GM18867 (cell line): ENCODE measurements at regions not wholly inside any gene's neighbourhood (a gene's known extent, or its start where the extent isn't known, plus 50 kb on each side); places are given as distances from the start of the nearest gene placed in this dataset.

Experiments used
- ATAC-seq: cut with Tn5 transposase; IDR thresholded peaks from one replicate; pipeline ENCODE4 v1.9.1; 2021; ENCODE audit warnings: mild to moderate bottlenecking, moderate library complexity; ENCODE audit not compliant: unreplicated experiment

- no peak for ATAC-seq
Measured at GRCh38 chr3:145820170-145820569, 340.8 kb downstream of the PLOD2 start.

DNA sequence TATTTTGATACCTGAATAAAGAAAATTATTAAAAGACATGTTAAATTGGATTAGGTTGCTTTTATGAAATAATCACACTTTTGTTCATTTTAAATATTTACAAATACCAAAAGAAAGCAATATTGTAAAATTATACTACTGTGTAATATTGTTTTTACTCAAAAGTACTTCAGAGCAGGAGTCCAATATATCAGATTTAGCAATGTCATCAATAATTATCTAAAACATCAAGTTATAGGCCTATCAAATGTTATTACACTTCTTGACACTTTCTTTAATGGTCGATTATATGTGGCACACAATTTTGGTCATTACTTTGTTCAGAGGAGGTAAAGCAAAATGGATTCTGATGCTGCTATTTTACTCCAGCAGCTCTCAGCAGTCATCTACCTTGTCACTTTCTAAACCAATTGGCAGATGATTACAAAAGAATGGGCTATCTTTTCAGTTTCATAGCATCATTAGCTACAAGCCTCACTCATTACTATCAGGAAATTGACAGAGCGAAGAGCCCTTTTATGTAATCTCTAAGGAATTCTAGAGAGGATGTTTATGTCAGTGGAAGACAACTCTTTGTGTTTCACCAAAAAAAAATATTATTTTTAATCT lies 318.6 kb downstream of the PLOD2 start:
- ATAC-seq = no peak

DNA sequence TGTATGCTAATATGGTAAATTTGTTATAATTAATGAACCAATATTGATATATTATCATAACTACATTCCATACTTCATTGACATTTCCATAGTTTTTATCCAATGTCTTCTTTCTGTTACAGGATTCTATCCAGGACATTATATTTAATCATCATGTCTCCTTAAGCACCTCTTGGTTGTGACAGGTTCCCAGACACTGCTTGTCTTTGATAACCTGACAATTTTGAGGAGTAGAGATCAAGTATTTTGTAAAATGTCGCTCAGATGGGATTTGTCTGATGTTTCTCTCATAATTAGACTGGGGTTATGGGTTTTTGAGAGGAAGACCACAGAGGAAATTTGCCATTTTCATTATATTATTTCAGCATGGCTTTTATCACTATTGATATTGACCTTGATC lies 317.4 kb downstream of the PLOD2 start:
- no peak for ATAC-seq

DNA sequence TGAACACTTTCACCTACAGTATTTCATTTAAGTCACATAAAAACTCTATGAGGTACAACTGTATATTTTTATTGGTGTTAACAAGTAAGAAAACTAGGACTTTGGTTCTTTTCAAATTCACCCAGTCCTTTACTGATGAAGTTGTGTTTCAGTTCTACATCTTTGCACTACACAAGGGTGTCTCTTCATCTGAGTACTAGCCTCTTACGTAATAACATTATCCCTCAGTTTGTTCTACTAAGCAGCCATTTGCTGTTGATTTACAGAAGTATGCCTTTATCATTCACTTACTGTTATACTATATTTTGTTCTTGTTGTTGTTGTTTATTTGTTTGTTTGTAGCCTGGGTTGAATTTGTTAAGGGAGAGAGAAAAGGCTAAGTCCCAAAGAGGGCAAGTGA lies 311.9 kb downstream of the PLOD2 start:
- ATAC-seq = no peak

DNA sequence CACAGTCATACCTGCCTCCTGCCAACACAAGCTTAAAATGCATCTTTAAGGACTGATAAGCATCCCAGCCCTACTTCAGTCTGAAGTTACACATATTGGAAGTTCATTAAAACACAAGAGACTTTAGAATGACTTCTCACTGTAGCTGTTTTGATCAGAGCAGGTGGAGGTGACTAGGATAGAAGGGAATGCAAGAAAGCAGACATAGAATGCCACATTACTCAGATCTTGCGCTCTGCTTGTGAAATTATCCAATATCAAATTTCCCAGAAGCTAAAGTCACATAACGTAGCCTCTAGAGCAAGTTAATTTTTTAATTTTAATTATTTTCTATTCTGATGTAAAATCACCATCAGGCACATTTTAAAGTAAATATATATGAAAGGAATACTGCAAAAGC lies 306.5 kb downstream of the PLOD2 start:
- ATAC-seq = no peak

DNA sequence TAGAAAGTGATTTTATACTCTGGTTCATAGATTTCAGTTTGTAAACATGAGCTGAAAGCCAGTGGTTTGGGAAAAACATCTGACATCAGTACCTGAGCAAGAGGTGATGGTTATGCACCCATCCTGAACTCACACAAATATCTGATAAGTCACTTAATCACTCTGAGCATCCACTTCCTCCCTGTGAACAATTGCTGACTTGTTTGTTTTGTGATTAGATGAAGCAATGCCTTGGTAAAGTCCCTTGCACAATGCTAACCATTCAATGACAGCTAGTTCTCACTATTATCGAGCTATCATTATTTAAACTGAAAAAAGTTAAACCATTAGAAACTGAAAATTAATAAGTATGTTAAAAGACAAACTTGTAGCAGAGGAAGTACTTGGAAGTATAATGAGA lies 303.0 kb downstream of the PLOD2 start:
- no peak for ATAC-seq

GRCh38 chr3:145864336-145864735 lies 296.6 kb downstream of the PLOD2 start:
- ATAC-seq = no peak

GRCh38 chr3:145865399-145866018 lies 295.5 kb downstream of the PLOD2 start:
- no peak for ATAC-seq

GRCh38 chr3:145869958-145870357 lies 291.0 kb downstream of the PLOD2 start:
- peak; percentile 68 for ATAC-seq

GRCh38 chr3:145882436-145882835 lies 278.5 kb downstream of the PLOD2 start:
- no peak for ATAC-seq

DNA sequence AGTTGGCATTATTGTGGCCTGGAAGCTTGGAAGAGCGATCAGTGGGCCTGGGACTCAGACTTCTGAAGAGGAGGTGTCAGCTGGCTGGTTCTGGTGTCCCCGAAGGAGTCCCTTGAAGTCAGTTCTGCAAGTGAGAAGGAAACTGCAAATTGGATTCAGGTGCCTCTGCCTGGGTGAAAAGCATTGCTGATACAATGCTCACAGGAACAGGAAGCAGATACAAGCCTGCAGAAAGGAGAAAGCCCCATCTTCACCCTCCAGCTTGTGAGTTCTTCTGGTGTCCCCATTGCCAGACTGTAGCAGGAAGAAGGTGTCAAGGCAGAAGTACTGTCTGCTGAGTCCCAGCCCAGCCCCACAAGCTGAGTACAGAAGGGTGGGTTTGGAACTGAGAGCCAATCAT lies 271.3 kb downstream of the PLOD2 start:
- no peak for ATAC-seq

GRCh38 chr3:145892869-145893268 lies 268.1 kb downstream of the PLOD2 start:
- ATAC-seq = no peak

DNA sequence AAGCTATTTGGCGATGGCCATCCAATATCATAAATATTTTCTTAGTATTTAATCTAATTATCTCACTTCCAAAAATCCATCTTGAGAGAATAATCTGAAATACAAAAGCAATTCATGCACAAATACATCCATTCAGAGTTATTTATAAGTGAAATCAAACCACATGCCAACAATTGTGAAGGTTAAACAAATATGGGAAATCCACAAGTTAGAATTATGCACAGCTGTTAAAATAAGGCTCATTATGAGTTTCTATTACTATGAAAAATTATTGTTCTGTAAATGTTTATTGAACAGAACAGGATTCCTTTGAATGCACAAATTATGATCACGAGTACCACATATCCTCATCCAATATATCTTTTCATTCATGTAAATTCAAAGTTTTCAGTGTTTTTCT lies 267.7 kb downstream of the PLOD2 start:
- no peak for ATAC-seq

DNA sequence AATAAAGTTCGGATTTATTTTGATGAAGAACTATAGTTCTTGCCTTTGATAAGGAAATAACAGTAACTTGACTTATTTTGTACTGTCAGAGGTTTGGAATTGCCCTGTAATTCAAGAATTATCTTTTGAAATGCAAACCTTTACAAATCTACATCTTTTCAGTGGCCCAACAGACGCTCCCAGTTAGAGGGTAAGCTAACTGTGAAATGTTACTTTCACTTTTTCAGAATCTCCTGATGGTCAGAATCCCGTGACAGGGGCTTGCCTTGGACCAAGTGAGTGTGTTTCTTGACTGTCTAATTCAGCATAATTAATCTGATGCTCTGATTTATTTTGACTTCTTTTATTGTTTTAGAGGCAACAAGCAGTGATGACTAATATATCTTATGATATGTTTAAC lies 262.5 kb downstream of the PLOD2 start:
- ATAC-seq = peak; percentile 35

DNA sequence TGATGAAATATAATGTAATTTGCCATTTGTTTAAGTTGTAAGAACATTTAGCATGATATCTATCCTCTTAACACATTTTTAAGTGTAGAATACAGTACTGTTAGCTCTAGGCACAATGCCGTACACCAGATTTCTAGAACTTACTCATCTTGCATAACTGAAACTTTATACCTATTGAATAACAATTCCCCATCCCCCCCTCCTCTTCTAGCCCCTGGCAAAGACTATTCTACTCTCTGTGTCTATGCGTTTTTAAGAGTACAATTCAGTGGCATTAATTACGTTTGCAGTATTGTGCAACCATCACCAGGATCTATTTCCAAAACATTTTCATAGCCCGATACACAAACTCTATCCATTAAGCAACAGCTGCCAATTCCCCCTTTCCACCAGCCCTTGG lies 261.7 kb downstream of the PLOD2 start:
- peak; percentile 37 for ATAC-seq

- peak; percentile 80 for ATAC-seq
Measured at GRCh38 chr3:145900056-145900829, 260.7 kb downstream of the PLOD2 start.

DNA sequence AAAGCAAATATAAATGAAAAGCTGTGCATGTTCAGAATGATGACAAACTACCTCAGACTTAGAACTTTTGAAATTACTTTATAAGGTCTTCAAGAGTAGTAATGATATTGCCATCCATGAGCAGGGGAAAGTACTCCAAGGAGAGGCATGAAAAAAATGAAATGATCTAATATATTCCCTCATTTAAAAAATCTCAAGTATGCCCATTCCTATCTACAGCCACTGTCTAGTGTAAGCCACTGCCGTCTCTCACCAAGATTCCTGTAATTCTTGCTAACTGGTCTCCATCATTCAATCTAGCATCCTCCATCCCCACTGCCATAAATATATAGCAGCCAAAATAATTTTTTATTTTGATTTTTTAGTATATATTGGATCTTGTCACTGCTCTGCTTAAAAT lies 258.8 kb downstream of the PLOD2 start:
- ATAC-seq = no peak

DNA sequence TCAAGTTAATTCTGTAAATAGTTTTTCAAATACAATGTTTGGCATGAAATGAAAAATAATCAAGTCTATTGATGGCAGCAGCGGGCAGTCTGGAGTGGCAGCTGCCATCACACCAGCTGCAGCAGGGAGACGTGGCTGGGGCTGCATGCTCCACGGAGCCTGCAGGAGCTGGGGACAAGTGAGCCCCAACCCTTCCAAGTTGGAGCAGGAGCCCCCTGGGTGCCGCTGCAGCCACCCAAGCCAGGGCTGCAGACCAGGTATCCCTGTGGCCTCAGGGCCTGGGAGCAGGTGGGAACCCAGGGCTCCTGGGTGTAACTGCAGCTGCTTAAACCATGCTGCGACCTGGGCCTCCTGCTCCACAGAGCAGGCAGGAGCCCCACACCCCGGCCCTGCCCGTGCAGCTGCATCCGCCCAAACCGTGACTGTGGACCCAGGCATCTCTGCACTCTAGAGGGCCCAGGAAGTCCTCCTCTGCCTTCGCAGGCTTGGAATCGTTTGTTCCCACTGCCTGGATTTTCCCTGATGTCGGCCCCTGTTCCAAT lies 257.4 kb downstream of the PLOD2 start:
- ATAC-seq = no peak

GRCh38 chr3:145904138-145904537 lies 256.8 kb downstream of the PLOD2 start:
- no peak for ATAC-seq

- ATAC-seq = no peak
Measured at GRCh38 chr3:145906301-145906700, 254.7 kb downstream of the PLOD2 start.

DNA sequence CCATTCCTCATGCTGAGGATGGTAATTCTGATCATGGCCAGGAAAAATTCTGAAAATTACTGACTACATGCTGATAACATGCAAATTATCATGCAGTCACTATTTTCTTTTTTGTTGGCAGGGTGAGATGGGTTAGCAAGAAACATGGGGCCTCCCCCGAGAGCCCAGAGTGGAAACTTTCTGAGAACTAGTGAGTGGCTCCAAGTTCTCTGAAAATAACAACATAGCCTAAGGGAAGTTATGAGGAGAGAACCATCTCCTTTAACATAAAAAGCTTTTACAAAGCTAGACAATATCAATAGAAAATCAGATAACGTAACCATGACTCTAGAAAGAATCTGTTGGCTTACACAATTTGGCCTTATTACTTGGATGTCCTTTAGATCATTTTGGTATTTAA lies 254.2 kb downstream of the PLOD2 start:
- ATAC-seq = no peak

DNA sequence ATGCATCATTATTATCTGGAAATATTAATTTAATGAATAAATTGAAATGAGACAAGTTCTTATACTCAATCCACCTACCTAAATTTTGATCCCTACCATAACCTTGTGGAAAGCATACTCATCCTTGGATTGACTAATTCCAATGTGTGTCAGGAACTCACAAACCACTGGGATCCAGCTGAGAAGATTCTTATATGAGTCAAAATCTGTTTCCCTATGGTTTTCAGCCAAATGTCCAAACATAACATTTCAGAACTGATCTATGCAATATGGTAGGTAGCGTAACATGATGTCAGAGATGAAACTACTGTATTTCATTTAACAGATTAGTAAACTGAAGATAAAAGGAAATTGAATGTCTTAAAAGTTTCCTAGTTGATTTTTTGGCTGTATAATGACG lies 250.0 kb downstream of the PLOD2 start:
- no peak for ATAC-seq
